ENCODE measurements at regions not wholly inside any gene's neighbourhood (a gene's known extent, or its start where the extent isn't known, plus 50 kb on each side); places are given as distances from the start of the nearest gene placed in this dataset.

DNA sequence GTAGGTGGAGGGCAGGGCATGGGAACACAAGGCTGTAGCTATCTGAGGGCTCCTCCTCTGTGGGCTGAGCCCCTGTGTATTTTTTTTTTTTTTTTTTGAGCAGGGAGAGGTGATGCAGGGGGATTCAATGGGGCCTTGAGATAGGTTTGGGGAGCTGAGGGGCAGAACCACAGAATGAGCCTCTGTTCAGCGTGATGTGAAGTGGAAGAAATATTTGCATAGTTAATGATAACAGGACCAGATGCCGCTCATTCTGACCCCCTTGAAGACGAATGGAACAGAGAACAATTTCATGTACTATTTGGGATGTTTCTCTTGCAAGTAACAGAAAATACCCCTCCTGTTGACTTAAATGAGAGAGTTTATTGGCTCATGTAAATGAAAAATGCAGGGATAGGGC is 69.7 kb upstream of the EMX2 start:
- Mint-ChIP-seq H3K9me3 (ENCODE audit: unreplicated experiment) (peaks cover 2% of the 10 kb centered on the region), H3K27ac (ENCODE audit: unreplicated experiment) (no peak overlapping the region), H3K36me3 (ENCODE audit: unreplicated experiment) (no peaks in the 10 kb centered on the region), H3K27me3 (ENCODE audit: unreplicated experiment) (peaks cover 6% of the 10 kb centered on the region), H3K4me3 (ENCODE audit: unreplicated experiment) (no peak overlapping the region), H3K4me1 (ENCODE audit: low read depth, unreplicated experiment) (peaks cover 2% of the 10 kb centered on the region)
- DNase-seq: no peak
- TF ChIP-seq, protein P1, sequence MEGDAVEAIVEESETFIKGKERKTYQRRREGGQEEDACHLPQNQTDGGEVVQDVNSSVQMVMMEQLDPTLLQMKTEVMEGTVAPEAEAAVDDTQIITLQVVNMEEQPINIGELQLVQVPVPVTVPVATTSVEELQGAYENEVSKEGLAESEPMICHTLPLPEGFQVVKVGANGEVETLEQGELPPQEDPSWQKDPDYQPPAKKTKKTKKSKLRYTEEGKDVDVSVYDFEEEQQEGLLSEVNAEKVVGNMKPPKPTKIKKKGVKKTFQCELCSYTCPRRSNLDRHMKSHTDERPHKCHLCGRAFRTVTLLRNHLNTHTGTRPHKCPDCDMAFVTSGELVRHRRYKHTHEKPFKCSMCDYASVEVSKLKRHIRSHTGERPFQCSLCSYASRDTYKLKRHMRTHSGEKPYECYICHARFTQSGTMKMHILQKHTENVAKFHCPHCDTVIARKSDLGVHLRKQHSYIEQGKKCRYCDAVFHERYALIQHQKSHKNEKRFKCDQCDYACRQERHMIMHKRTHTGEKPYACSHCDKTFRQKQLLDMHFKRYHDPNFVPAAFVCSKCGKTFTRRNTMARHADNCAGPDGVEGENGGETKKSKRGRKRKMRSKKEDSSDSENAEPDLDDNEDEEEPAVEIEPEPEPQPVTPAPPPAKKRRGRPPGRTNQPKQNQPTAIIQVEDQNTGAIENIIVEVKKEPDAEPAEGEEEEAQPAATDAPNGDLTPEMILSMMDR (IDR thresholded peaks at IDR 0.05; ENCODE audit: partially characterized antibody, unreplicated experiment): no peak

DNA sequence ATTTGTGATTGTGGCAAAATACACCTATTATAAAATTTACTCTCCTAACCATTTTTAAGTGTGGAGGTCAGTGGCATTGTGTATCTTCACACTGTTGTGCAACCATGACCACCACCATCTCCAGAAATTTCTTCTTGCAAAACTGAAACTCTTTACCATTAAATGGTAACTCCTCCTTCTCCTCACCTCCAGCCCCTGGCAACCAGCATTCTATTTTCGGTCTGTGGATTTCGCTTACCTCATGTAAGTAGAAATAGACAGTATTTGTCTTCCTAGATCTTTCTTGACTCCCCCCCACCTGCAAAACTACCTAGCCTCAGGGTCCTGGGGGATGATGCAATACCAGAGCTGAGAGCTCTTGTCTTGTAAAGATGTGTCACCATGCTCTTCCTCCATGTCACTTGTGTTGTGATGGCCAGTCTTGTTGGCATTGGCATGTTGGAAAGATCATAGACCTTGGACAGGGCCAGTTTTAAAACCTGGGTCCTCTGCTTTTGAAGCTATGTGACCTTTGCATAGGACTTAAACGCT is 71.1 kb upstream of the EMX2 start:
- Mint-ChIP-seq H3K9me3 (ENCODE audit: unreplicated experiment) (peaks cover 2% of the 10 kb centered on the region), H3K36me3 (ENCODE audit: unreplicated experiment) (no peaks in the 10 kb centered on the region), H3K4me3 (ENCODE audit: unreplicated experiment) (no peak overlapping the region), H3K27me3 (ENCODE audit: unreplicated experiment) (peaks cover 3% of the 10 kb centered on the region), H3K27ac (ENCODE audit: unreplicated experiment) (no peak overlapping the region), H3K4me1 (ENCODE audit: low read depth, unreplicated experiment) (peaks cover 2% of the 10 kb centered on the region)
- no peak for DNase-seq
- TF ChIP-seq, protein P1 (IDR thresholded peaks at IDR 0.05; ENCODE audit: partially characterized antibody, unreplicated experiment): no peak

DNA sequence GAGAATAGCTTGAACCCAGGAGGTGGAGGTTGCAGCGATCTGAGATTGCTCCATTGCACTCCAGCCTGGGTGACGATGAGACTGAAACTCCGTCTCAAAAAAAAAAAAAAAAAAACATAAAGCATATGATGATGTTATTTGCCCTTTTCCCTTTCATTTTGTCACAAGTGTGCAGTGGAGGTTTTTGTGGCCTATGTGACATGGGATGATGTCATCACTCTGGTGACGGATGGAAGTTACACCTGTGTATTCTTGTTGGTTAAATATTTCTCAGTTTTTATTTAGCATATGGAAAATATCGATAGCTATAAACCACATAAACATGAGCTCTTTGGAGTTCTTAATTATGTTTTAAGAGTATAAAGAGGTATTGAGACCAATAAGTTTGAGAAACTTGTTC is 71.8 kb upstream of the EMX2 start:
- no peak for DNase-seq
- Mint-ChIP-seq H3K4me3 (ENCODE audit: unreplicated experiment) (no peak overlapping the region), H3K36me3 (ENCODE audit: unreplicated experiment) (no peaks in the 10 kb centered on the region), H3K4me1 (ENCODE audit: low read depth, unreplicated experiment) (peaks cover 2% of the 10 kb centered on the region), H3K27me3 (ENCODE audit: unreplicated experiment) (peaks cover 4% of the 10 kb centered on the region), H3K9me3 (ENCODE audit: unreplicated experiment) (peaks cover 2% of the 10 kb centered on the region), H3K27ac (ENCODE audit: unreplicated experiment) (no peak overlapping the region)
- TF ChIP-seq, protein P1 (IDR thresholded peaks at IDR 0.05; ENCODE audit: partially characterized antibody, unreplicated experiment): no peak

DNA sequence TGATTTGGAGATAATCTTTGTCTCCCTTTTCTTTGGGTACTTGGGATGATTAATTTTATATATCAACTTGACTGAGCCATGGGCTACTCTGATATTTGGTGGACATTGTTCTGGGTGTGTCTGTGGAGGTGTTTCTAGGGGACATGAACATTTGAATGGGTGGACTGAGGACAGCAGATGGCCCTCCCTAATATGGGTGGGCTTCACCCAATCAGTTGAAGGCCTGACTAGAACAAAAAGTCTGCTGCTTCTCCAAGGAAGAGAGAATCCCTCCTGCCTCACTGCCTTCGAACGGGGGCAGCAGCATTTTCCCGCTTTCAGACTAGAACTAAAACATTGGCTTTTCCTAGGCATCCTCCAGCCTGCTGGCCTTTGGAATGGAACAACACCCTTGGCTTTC is 73.9 kb upstream of the EMX2 start:
- Mint-ChIP-seq H3K9me3 (ENCODE audit: unreplicated experiment) (peaks cover 2% of the 10 kb centered on the region), H3K27me3 (ENCODE audit: unreplicated experiment) (peaks cover 4% of the 10 kb centered on the region), H3K36me3 (ENCODE audit: unreplicated experiment) (no peaks in the 10 kb centered on the region), H3K4me3 (ENCODE audit: unreplicated experiment) (no peak overlapping the region), H3K4me1 (ENCODE audit: low read depth, unreplicated experiment) (peaks cover 2% of the 10 kb centered on the region), H3K27ac (ENCODE audit: unreplicated experiment) (no peak overlapping the region)
- TF ChIP-seq, protein P1 (IDR thresholded peaks at IDR 0.05; ENCODE audit: partially characterized antibody, unreplicated experiment): no peak
- DNase-seq: no peak

DNA sequence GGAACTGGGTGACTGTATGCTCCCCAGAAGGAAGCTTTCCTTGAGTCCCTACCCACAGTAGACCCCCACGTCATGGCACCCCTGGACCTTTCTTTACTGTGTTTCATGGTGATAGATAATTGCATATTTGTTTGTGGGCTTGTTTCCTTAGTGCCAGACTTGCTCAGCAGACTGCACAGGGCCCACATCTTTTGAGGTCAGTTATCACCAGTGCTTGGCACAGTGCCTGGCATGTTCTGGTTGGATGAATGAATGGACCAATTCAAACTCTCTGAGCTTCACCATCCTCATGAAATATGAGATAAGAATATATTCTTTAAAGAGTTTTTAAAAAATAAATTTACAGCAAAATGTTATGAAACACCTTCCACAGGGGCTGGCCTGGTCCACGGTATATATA is 78.4 kb upstream of the EMX2 start:
- no peak overlapping the region for H3K4me3 Mint-ChIP-seq (ENCODE audit: unreplicated experiment)
- no peaks in the 10 kb centered on the region for H3K4me1 Mint-ChIP-seq (ENCODE audit: low read depth, unreplicated experiment)
- TF ChIP-seq, protein P1 (IDR thresholded peaks at IDR 0.05; ENCODE audit: partially characterized antibody, unreplicated experiment): no peak

More for the DNA sequence above, 78.4 kb upstream of the EMX2 start:
- H3K36me3 Mint-ChIP-seq (ENCODE audit: unreplicated experiment): no peaks in the 10 kb centered on the region
- no peak overlapping the region for H3K27ac Mint-ChIP-seq (ENCODE audit: unreplicated experiment)
- H3K27me3 Mint-ChIP-seq (ENCODE audit: unreplicated experiment): peaks cover 4% of the 10 kb centered on the region
- no peaks in the 10 kb centered on the region for H3K9me3 Mint-ChIP-seq (ENCODE audit: unreplicated experiment)
- DNase-seq: no peak

Measured in glutamatergic neuron (in vitro differentiated cells).